IPS-18c (cell line): ENCODE measurements at regions not wholly inside any gene's neighbourhood (a gene's known extent, or its start where the extent isn't known, plus 50 kb on each side); places are given as distances from the start of the nearest gene placed in this dataset.
"Not testable (repeated sequence)": the region's sequence is repeated elsewhere in the genome, so short reads cannot be mapped to it uniquely, and the experiment has no call there.

Source experiments
- H3K4me3 ChIP-seq: 2 replicates; pipeline ENCODE4 v1.7.0; 2013; ENCODE audit warnings: low read depth, mild to moderate bottlenecking, low read length, moderate library complexity; ENCODE audit not compliant: insufficient read depth
- H3K9me3 ChIP-seq: one replicate; pipeline ENCODE4 v1.6.1; 2013; ENCODE audit warnings: mild to moderate bottlenecking, low read length, moderate library complexity; ENCODE audit not compliant: control insufficient read depth, insufficient read depth

DNA sequence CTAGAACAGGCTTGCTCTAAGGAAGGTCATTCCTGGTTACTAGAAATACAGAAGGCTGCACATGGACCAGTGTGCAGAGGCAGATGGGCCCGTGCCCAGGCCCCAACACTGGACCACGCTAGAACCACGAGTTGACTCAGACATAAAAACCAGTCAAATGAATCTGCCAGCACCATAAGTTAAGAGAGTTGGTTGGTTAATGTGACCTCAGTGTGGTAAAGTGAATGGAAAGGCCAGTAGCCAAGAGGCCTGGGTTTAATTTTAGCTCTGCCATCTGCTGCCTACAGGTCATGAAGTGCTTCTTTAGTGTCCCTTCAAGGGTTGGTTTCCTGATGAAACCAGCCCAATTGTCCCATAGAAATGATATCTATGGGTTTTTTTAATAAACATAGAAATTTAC lies 329.6 kb upstream of the NRP1 start:
- peaks cover 2% of the 10 kb centered on the region for H3K9me3 ChIP-seq
- no peak overlapping the region for H3K4me3 ChIP-seq

DNA sequence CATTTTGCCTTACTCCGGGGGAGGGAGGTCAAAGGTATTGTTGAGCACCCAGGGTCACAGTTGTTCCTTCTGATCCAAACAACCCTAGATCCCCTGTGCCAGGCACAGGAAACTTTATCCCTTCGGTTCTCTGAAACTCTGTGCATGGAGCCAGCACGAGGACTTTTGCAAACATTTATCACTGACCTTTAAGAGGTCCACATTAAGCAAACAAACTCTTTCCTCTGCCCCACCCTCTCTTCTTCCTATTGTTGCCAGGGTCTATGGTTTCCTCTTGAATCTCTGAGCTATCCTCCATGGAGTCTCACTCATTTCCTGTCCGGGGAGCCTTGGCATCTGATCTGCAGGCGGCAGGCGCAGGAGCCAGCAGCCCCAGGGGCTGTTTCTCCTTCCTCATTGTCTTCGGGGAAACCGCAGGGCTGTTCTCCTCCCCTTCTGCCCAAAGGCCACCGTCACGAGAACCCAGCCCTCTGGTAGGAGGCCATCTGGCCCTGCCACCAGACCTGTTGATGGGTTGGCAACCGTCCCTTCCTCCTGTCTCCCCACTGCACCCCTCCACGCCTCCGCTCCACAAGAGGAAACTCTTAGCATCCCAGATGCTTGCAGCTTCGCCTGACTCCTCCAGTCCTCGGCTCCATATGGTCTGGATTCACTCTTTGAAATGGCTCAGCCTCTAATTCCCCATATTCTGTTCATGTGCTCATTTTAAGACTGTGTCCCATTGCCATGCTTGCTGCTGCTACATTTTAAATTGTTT lies 327.3 kb upstream of the NRP1 start:
- peaks cover 2% of the 10 kb centered on the region for H3K9me3 ChIP-seq
- H3K4me3 ChIP-seq, result no peak overlapping the region

DNA sequence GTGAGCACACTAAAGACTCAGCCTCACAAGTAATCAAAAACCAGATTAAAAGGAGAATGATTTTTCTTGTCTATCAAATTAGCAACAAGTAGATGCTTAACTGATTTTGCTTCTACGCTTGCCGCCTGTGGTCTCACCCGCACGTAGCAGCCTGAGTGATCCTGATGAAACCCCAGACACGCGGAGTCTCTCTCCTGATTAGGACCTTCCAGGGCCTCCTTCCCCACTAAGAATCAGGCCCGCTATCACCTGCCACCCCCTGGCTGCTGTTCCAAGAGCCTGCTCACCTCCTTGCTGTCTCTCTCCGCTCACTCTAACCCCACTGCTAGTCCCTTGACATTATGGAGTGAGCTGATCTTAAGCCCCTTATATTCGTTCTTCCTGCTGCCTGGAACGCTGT lies 325.9 kb upstream of the NRP1 start:
- Histone ChIP-seq H3K9me3 (peaks cover 2% of the 10 kb centered on the region), H3K4me3 (no peak overlapping the region)

DNA sequence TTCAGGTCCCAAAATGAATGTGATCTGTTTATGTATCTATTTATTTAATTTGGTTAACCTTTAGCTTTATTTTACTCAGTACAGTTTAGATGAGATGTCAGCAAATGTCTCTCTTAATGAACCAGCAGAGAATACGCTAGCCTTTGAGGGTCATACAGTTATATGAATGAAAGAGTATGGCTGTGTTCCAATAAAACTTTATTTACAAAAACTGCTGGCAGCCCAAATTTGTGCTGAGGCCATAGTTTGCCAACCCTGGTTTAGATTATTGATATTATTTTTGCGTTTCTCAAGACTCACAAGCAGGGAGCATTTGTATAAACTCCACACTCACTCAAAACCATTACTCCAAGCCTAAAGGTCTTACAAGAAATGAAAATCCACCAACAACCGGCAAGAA lies 323.4 kb upstream of the NRP1 start:
- no peak overlapping the region for H3K4me3 ChIP-seq

DNA sequence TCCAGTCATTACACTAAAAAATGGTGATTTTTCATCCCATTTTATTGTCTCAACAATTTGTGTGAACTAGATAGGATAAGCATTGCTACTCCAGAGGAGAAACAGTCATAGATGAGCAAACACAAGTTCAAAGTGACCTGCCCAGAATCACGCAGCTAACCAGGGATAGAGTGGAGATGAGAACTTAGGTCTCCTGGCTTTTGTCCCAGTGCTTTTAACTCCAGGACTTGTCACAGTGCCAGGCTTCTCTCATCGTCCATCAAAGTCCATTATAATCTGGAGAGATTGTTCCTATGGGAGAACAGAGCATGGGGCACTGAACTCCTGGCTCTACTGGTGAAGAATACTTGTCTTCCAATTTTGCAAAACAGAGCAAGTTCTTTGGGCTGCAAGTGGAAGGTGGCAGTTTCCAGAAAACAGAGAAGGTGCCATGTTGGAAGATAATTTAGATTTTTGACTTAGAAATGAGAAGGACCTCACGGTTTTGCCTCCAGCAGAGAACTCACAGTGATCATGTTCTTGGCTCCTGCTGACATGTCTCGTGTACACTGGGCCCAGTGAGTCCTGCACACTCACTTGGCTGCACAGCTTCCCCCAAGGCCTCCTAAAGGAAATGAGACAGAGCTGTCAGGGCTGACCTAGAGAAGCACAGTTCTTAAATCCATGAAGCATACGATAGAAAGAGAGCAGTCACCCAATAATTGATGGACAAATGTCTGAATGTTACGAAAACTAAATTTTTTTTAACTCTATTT lies 322.9 kb upstream of the NRP1 start:
- H3K4me3 ChIP-seq, result no peak overlapping the region
- no peaks in the 10 kb centered on the region for H3K9me3 ChIP-seq

More for the DNA sequence above, 323.4 kb upstream of the NRP1 start:
- no peaks in the 10 kb centered on the region for H3K9me3 ChIP-seq

DNA sequence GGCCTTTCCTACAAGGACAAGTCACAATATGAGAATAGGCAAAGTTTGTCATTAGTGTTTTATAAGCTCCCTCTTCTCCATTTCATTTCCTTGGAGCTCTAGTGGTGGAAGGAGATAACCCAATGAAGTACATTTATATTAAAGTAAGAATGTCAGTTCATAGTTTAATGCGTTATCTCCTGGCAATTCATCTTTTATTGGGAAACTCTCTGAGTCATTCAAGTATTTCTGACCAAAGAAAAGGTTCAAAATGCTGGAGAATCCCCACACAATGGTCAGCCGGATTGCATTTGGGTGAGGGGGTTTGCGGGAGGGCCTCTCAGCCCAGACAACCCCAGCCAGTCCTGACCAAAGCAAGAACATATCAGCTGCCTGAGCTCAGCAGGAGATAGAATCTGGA lies 321.5 kb upstream of the NRP1 start:
- H3K4me3 ChIP-seq, result no peak overlapping the region
- H3K9me3 ChIP-seq, result no peaks in the 10 kb centered on the region

DNA sequence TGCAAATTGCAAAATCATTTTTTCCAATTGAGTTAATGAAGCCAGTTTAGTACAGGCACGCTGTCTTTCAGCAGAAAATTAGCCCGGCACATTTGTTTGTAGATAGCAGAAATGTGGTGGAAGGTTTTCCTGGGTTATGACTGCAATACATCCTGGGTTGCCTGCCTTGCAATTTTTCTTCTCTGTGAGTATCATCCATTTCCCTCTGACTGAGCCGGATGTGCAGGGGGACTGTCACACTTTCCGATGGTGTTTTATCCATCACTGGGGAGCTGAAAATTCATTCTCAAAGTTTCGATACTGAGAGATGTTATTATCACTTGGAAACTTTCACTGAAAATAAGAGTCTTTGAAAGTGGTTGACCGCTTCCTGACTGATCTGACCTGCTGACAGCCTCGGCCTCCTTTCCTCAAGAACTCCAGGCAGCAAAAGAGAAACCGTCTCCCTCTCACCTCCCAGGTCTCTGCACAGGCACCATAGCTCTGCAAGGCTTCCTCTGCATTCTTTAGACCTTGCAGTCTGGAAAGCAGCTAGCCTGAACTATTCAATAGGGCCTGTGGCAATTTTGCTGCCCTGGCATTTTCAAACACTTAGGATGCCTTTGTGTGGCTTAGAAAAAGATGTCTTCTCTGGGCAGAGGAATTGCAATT lies 320.8 kb upstream of the NRP1 start:
- H3K4me3 ChIP-seq, result no peak overlapping the region
- H3K9me3 ChIP-seq, result no peaks in the 10 kb centered on the region

DNA sequence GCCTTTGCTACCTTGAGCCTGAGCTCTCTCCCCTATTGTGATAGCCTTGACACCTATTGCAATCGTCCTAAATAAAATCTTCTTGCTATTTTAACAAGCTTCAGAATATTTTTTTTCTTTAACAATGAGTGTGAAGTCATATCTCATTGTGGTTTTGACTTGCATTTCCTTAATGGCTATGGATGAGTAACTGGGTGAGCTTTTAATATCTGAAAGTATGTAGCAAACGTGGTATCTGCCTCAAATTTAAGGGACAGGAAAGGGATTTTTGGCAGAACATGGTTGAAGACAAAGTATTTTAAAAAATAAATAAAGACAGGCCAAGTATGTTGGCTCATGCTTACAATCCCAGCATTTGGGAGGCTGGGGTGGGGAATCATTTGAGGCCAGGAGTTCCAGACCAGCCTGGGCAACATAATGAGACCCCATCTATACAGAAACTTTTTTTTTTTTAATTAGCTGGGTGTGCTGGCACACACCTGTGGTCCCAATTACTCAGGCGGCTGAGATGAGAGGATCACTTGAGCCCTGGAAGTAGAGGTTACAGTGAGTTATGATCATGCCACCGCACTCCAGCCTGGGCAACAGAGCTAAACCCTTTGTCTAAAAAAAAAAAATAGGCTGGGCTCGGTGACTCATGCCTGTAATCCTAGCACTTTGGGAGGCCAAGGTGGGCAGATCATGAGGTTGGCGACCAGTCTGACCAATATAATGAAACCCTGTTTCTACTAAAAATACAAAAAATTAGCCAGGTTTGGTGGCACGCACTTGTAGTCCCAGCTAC lies 319.3 kb upstream of the NRP1 start:
- Histone ChIP-seq H3K9me3 (no peaks in the 10 kb centered on the region), H3K4me3 (no peak overlapping the region)

DNA sequence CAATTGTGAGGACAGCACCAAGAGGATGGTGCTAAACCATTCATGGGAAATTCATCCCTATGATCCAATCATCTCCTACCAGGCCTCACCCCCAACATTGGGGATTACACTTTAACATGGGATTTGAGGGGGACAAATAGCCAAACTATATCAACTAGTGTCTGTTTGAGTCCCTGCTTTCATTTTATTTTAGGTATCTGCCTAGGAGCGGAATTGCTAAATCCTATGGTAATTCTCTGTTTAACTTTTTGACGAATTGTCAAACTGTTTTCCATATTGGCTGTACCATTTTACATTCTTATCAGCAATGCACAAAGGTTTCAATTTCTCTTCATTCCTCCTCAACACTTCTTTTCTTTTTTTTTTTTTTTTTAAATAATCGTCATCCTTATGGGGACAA lies 318.4 kb upstream of the NRP1 start:
- H3K9me3 ChIP-seq, result peaks cover 3% of the 10 kb centered on the region

DNA sequence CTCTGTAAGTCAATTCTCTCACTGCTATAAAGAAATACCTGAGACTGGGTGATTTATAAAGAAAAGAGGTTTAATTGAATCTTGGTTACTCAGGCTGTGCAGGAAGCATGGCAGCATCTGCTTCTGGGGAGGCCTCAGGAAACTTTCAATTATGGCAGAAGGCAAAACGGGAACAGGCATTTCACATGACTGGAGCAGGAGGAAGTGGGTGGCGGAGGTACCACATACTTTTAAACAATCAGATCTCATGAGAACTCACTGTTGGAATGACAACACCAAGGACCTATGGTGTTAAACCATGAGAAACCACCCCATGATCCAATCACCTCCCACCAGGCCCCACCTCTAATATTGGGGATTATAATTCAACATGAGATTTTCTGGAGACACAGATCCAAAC lies 315.7 kb upstream of the NRP1 start:
- H3K4me3 ChIP-seq, H3K9me3 ChIP-seq: not testable (repeated sequence)

More for the DNA sequence above, 318.4 kb upstream of the NRP1 start:
- H3K4me3 ChIP-seq, result no peak overlapping the region

DNA sequence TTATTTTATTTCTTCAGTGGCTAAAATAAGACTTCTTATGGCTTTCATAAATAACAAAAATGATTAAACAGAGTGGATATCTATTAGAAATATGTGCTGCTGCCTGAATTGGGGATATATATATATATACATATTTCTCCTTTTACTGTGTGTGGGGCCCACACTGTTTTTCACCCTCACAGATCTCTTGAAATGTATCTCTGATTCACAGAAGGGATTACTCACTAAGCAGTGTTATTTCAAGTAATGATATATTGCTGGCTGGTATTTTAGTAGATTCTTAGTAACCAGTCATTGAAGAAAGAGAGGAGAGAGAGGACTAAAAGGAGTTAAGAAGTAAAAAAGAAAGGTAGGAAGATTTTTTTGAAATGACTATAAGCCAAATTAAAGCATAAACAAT lies 308.6 kb upstream of the NRP1 start:
- peaks cover 2% of the 10 kb centered on the region for H3K9me3 ChIP-seq
- H3K4me3 ChIP-seq, result no peak overlapping the region

DNA sequence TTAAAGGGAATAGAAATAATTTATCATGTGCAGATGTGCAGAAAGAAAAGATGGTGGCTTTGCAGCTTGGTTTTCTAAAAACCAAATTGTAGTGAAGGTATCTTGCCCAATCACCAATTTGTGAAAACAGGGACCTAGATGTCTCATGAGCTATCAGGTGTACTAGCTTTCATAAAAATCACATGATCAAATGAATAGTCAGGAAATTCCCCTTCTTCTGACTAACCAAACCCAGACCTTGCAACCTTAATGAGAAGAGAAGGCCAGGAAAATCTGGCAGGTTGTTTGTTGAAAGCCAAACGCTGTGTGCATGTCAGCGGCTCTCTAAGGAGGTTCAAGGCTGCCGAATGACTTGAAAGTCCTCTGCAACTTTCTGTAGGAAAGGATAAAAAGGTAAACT lies 304.4 kb upstream of the NRP1 start:
- Histone ChIP-seq H3K4me3 (no peak overlapping the region), H3K9me3 (peaks cover 2% of the 10 kb centered on the region)

DNA sequence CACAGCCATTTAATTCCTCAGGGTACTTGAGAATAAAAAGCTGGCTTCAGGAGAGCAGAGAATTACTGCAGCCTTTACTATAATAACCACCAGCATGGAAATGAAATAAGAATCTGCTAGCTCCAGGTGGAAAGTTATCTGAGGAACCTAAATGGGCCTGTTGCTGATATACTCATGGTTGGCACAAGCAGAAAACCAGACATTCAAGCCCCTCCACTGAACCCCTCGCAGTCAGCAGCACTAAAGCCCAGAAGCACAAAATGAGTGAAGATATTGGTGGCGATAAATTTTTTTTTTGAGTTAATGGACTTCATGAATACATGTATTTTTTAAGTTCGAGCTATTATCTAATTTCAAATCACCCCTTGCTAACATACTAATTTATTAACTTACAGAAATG lies 303.9 kb upstream of the NRP1 start:
- H3K9me3 ChIP-seq, result peaks cover 2% of the 10 kb centered on the region
- H3K4me3 ChIP-seq, result no peak overlapping the region

DNA sequence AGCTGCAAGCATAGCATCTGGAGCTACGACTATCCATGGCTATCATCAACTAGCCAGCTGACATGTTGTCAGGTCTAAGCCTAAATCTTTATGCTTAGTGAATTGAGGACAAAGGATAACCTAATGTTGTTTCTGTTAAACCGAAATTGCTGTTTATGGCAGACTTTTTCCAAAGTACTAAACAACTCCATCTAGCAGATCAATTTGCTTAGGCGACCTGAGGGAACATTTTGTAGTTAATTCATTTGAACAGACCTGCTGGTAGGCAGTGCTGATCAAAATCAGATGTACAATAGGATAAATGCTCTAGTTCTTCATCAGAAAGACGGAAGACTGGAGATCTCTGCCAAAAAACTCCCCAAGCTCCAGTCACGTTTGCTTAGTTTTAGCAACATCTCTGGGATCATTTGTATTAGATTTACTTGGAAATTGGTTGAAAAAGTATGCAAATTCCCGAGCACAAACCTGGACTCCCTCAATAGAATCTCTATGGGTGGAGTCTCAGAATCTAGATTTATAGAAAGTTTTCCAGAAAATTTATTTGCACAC lies 301.6 kb upstream of the NRP1 start:
- Histone ChIP-seq H3K4me3 (no peak overlapping the region), H3K9me3 (peaks cover 2% of the 10 kb centered on the region)

DNA sequence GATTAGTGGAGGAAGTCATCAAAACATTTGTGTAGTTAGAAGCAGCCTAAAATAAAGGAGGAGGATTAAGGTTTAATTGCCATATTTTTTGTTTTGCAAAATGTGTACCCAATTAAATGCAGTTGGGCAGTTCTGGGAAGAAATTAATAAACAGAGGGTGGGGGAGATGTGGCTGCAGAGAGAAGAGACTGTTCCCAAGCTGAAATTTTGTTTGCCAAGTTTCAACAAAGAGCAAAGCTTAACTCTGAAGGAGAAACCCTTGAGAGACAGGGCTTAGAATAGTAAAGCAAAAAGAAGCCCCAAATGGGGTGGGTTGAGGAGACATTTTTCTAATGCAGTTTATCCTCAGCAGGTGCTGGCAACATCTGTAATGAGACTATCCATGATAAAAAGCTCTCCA lies 298.0 kb upstream of the NRP1 start:
- no peak overlapping the region for H3K4me3 ChIP-seq
- no peaks in the 10 kb centered on the region for H3K9me3 ChIP-seq

DNA sequence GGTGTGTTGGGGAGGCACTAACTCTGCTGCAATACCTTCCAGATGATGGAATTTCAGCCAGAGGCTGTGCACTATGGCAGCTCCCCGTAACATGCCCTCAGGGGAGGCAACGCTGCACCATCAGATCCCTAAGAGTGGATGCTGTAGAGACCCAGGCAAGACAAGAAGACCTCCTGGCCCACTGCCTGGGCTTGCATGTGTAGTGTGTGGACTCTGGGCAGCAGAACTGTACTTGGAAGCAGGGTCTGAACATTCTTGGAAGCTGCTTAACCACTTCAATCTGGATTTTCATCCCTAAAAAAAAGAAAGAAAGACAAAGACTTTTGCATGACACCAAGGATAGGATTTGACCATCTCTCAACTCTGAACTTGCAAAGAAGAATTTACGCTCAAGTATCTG lies 297.5 kb upstream of the NRP1 start:
- H3K9me3 ChIP-seq, result no peaks in the 10 kb centered on the region
- H3K4me3 ChIP-seq, result no peak overlapping the region

DNA sequence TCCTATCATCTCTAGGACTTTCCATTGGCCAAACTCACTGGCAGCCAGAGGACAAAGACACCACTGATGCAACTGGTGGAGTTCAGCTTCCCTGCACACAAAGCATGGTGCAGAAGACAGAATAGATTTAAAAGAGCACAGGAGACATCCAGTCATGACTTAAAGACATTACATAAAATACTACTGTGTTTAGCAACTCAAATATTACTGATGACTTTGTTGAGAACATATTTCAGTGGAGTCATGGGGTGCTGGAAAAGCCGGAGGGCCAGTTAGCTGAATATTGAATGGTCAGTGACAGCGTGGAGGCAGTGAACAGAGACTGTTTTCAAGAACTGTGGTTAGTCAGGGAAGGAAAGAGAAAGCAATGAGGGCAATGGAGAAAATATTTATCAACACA lies 296.3 kb upstream of the NRP1 start:
- Histone ChIP-seq H3K9me3 (no peaks in the 10 kb centered on the region), H3K4me3 (no peak overlapping the region)
